HG03354 (cell line): ENCODE measurements at regions not wholly inside any gene's neighbourhood (a gene's known extent, or its start where the extent isn't known, plus 50 kb on each side); places are given as distances from the start of the nearest gene placed in this dataset.
"Not testable (repeated sequence)": the region's sequence is repeated elsewhere in the genome, so short reads cannot be mapped to it uniquely, and the experiment has no call there.

Experiments
- ATAC-seq: cut with Tn5 transposase; IDR thresholded peaks from one replicate; pipeline ENCODE4 v1.9.1; 2021; ENCODE audit warnings: mild to moderate bottlenecking; ENCODE audit not compliant: unreplicated experiment, poor library complexity, severe bottlenecking

DNA sequence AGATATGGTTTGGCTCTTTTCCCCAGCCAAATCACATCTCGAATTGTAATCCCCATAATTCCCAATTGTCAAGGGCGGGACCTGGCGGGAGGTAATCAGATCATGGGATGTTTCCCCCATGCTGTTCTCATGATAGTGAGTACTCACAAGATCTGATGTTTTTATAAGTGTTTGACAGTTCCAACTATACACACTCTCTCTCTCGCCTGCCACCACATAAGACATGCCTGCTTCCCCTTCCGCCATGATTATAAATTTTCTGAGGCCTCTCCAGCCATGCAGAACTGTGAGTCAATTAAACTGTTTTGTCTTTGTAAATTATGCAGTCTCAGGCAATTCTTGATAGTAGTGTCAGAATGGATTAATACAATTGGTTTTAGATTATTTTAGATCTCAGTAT is 475.7 kb upstream of the CYLC2 start:
- ATAC-seq = no peak

DNA sequence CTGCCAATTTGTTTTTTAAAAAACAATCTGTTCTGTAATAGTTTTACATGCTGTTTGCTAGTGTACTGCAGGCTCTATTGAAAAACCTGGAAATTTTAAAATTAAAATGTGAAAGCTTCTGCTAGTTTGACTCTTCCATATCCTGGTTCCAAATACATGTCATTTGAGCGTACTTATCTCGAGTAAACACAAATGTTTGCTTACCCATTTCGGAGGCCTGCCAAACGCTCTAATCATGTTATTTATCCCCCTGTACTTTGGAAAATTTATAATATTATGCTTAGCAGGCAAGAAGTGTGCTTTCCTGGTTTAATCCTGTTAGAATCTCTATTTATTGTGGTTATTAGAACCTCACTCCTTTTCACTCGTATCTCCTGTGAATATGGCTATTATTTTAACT is 476.8 kb upstream of the CYLC2 start:
- no peak for ATAC-seq

GRCh38 chr9:102514541-102514940 is 480.6 kb upstream of the CYLC2 start:
- ATAC-seq = no peak

GRCh38 chr9:102507044-102507687 is 488.0 kb upstream of the CYLC2 start:
- ATAC-seq = no peak

GRCh38 chr9:102506406-102506805 is 488.7 kb upstream of the CYLC2 start:
- ATAC-seq = no peak

DNA sequence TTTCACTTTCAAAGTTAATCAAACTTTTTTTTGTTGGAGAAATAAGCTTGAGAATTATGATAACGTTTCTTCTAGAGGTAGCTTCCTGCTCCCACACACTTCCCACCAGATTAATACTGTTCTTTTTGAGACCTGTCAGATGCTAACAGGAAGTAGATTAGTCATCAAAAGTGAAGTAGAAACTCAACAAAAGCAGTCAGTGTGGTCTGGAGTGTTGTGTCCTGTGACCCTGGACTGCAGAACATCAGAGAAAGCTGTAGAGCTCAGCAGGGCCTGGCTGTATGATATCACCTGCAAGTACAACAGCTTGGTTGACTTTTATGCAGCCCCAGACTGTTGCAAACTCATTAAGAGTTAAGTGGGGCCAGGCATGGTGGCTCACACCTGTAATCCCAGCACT is 495.7 kb upstream of the CYLC2 start:
- ATAC-seq = peak; percentile 47

DNA sequence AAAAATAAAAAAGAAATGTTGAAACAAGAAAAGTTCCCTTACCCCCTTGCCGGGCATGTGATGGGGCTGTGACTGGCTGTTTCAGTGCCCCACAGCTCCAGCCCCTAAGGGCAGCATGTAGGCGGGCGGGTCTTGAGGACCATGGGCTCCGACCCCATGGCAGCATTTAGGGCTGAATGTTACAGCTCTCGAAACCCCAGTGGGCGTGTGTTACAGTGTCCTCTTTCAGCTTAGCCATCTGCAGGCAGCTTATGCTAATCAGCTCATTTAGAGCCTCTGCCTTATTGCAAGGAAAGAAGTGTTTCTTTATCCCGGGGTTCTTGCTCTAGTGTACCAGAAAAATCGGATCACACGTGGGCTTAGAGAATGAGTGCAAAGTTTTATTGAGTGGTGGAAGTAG is 497.4 kb upstream of the CYLC2 start:
- ATAC-seq = no peak

DNA sequence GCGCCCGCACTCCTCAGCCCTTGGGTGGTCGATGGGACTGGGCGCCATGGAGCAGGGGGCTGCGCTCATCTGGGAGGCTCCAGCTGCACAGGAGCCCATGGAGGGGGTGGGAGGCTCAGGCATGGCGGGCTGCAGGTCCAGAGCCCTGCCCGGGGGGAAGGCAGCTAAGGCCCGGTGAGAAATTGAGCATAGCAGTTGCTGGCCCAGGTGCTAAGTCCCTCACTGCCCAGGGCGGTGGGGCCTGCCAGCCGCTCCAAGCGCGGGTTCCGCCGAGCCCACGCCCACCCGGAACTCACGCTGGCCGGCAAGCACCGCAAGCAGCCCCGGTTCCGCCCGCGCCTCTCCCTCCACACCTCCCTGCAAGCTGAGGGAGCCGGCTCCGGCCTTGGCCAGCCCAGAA is 508.2 kb upstream of the CYLC2 start:
- not testable (repeated sequence) for ATAC-seq

- ATAC-seq = no peak
Observed at GRCh38 chr9:102483651-102484050, 511.5 kb upstream of the CYLC2 start.

DNA sequence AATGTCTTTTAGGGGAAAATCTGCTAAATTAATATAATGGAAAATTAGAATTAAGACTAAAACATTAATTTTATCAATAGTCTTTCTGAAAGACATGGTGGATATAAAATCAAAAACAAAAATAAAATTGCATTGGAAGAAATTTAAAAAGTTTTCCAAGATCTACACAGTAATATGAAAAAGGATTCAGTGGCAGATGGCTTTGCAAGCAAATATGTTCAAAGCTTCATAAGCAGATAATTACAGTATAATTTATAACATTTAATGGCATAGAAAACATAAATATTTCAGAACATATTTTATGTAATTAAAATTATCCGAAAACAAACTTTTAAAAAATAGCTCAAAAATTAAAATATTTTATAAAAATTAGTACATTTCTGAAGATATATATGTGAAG is 512.4 kb upstream of the CYLC2 start:
- ATAC-seq = no peak

GRCh38 chr9:102479191-102479590 is 515.9 kb upstream of the CYLC2 start:
- no peak for ATAC-seq

- ATAC-seq = no peak
Observed at GRCh38 chr9:102474357-102474756, 520.8 kb upstream of the CYLC2 start.

- ATAC-seq = not testable (repeated sequence)
Observed at GRCh38 chr9:102469430-102469829, 525.7 kb upstream of the CYLC2 start.

- no peak for ATAC-seq
Observed at GRCh38 chr9:102461156-102461819, 533.8 kb upstream of the CYLC2 start.

DNA sequence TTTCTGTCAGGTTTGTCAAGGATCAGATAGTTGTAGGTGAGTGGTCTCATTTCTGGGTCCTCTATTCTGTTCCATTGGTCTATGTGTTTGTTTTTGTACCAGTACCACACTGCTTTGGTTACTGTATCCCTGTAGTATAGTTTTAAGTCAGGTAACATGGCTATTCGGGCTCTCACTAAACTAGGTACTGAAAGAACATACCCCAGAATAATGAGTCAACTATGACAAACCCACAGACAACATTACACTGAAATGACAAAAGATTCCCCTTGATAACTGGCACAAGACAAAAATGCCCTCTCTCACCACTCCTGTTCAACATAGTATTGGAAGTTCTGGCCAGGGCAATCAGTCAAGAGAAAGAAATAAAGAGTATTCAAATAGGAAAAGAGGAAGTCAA is 535.3 kb upstream of the CYLC2 start:
- ATAC-seq = no peak

GRCh38 chr9:102456562-102456961 is 538.6 kb upstream of the CYLC2 start:
- no peak for ATAC-seq

GRCh38 chr9:102445906-102446305 is 549.2 kb upstream of the CYLC2 start:
- ATAC-seq = no peak

- ATAC-seq = no peak
Observed at GRCh38 chr9:102445181-102445747, 549.9 kb upstream of the CYLC2 start.

DNA sequence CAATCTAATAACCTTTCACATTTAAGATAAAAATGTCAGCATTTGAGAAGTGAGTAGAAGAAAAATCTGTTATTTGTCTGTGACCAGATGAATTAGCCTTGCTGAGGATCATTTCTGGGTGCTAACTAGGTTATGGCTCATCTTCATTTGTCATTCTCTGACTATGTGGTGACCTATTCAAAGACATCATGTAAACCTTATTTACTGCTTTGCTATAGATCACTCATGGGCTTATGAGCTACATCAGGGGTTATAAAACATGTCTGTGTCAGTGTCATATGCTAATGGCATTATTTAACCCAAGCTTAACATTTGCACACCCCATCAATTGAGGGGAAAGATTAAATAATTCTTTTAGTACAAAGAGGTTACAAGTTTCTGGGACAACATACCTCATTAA is 555.5 kb upstream of the CYLC2 start:
- ATAC-seq = no peak

- ATAC-seq = not testable (repeated sequence)
Observed at GRCh38 chr9:102436599-102436998, 558.5 kb upstream of the CYLC2 start.

GRCh38 chr9:102435427-102435826 is 559.7 kb upstream of the CYLC2 start:
- ATAC-seq = no peak
